ENCODE measurements at regions not wholly inside any gene's neighbourhood (a gene's known extent, or its start where the extent isn't known, plus 50 kb on each side); places are given as distances from the start of the nearest gene placed in this dataset.
"Not testable (repeated sequence)": the region's sequence is repeated elsewhere in the genome, so short reads cannot be mapped to it uniquely, and the experiment has no call there.

- Histone ChIP-seq H3K27ac (no peak overlapping the region), H3K9me3 (replicated peaks) (no peaks in the 10 kb centered on the region), H3K27me3 (replicated peaks) (no peaks in the 10 kb centered on the region), H3K4me3 (no peak overlapping the region), H3K4me1 (replicated peaks) (no peaks in the 10 kb centered on the region), H3K36me3 (no peaks in the 10 kb centered on the region)
- DNase-seq (ENCODE audit: low read depth in 1 of 2, low spot score in 2 of 2), result no peak
Measured at GRCh38 chr1:166283600-166283999, 116.8 kb upstream of the FAM78B start.

- DNase-seq (ENCODE audit: low read depth in 1 of 2, low spot score in 2 of 2), result no peak
- Histone ChIP-seq H3K36me3 (no peaks in the 10 kb centered on the region), H3K27me3 (replicated peaks) (no peaks in the 10 kb centered on the region), H3K4me1 (replicated peaks) (no peaks in the 10 kb centered on the region), H3K4me3 (no peak overlapping the region), H3K9me3 (replicated peaks) (no peaks in the 10 kb centered on the region), H3K27ac (no peak overlapping the region)
Measured at GRCh38 chr1:166289309-166290050, 122.7 kb upstream of the FAM78B start.

DNA sequence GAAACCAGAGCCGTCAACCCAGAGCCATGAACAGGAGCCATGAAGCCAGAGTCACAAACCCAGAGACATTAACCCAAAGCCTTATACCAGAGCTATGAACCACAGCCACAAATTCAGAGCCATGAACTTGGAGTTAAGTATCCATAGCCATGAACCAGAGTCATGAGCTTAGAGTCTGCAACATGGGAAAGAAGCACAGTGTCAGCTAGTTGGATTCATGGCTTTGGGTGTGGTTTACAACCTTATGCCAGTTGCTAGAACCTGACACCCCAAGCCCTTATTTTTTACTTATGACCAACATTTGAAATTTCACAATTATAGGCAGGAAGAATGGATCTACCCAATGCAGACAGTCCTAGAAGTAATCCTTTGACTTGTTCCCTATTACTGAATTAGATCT, 128.9 kb upstream of the FAM78B start:
- H3K27ac ChIP-seq, result no peak overlapping the region
- no peaks in the 10 kb centered on the region for H3K9me3 ChIP-seq (replicated peaks)
- DNase-seq (ENCODE audit: low read depth in 1 of 2, low spot score in 2 of 2), result no peak
- H3K27me3 ChIP-seq (replicated peaks), result no peaks in the 10 kb centered on the region
- H3K36me3 ChIP-seq, result no peaks in the 10 kb centered on the region
- H3K4me1 ChIP-seq (replicated peaks), result no peaks in the 10 kb centered on the region
- H3K4me3 ChIP-seq, result no peak overlapping the region

- no peaks in the 10 kb centered on the region for H3K9me3 ChIP-seq (replicated peaks)
- H3K27ac ChIP-seq, result no peak overlapping the region
- no peaks in the 10 kb centered on the region for H3K27me3 ChIP-seq (replicated peaks)
- no peak for DNase-seq (ENCODE audit: low read depth in 1 of 2, low spot score in 2 of 2)
- H3K4me3 ChIP-seq, result no peak overlapping the region
- H3K4me1 ChIP-seq (replicated peaks), result no peaks in the 10 kb centered on the region
- H3K36me3 ChIP-seq, result no peaks in the 10 kb centered on the region
Measured at GRCh38 chr1:166297993-166298392, 131.2 kb upstream of the FAM78B start.

DNA sequence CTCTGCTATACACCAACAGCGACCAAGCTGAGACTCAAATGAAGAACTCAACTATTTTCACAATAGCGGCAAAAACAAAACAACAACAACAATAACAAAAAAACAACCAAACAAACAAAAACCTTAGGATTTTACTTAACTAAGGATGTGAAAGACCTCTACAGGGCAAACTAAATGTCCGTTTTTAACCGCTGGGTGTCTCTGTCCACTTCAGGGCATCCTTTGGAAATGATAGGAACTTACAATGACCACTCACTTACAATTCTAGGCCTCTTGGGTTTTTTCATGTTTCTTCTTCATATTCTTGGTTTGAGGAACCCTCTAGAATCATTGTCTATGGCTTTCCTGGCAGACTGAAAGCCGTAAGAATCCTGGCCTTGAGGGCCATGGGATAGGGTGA, 134.0 kb upstream of the FAM78B start:
- no peaks in the 10 kb centered on the region for H3K27me3 ChIP-seq (replicated peaks)
- H3K9me3 ChIP-seq (replicated peaks), result no peaks in the 10 kb centered on the region
- no peaks in the 10 kb centered on the region for H3K4me1 ChIP-seq (replicated peaks)
- H3K36me3 ChIP-seq, result no peaks in the 10 kb centered on the region
- no peak overlapping the region for H3K27ac ChIP-seq
- DNase-seq (ENCODE audit: low read depth in 1 of 2, low spot score in 2 of 2), result no peak
- H3K4me3 ChIP-seq, result no peak overlapping the region

GRCh38 chr1:166302989-166303758, 136.4 kb upstream of the FAM78B start:
- Histone ChIP-seq H3K27ac (no peak overlapping the region), H3K4me3 (no peak overlapping the region), H3K9me3 (replicated peaks) (no peaks in the 10 kb centered on the region), H3K27me3 (replicated peaks) (no peaks in the 10 kb centered on the region), H3K4me1 (replicated peaks) (no peaks in the 10 kb centered on the region), H3K36me3 (no peaks in the 10 kb centered on the region)
- DNase-seq (ENCODE audit: low read depth in 1 of 2, low spot score in 2 of 2), result no peak

DNA sequence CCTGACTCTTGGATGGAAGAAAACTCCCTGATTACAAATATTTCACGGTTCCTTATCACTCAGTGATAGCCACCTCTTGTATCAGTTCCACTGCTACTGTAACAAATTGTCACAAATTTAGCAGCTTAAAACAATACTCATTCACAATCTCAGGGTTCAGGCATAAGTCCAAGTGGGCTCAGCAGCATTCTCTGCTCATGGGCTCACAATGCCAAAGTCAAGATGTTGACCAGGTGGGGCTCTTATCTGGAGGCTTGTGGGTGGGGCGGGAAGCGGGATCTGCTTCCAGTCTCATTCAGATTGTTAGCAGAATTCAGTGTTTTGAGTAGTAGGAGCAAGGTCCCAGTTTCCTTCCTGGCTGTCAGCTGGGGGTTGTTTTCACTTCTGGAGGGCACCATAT, 137.3 kb upstream of the FAM78B start:
- Histone ChIP-seq H3K4me1 (replicated peaks) (no peaks in the 10 kb centered on the region), H3K4me3 (no peak overlapping the region), H3K9me3 (replicated peaks) (no peaks in the 10 kb centered on the region; the same call in 1 of the 2 replicates), H3K27ac (no peak overlapping the region), H3K27me3 (replicated peaks) (no peaks in the 10 kb centered on the region), H3K36me3 (no peaks in the 10 kb centered on the region)
- DNase-seq (ENCODE audit: low read depth in 1 of 2, low spot score in 2 of 2), result no peak

DNA sequence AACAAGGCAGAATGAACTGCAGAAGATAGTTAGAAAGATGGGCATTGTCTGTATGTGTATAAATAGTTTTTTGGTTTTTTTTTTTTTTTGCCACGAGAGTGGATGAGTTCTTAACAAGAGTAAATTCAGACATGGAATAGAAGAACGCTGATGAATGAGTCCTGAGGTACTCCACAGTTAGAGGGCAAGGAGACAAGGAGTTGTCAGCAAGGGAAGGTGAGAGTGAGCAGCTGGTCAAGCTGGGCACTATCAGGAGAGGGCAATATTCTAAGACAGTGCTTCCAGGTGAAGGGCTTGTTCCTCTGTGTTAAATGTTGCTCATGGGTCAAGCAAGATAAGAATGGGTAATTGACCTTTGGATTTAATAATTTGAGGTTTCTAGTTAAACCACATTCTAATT, 138.6 kb upstream of the FAM78B start:
- Histone ChIP-seq H3K27me3 (replicated peaks) (no peaks in the 10 kb centered on the region), H3K4me1 (replicated peaks) (no peaks in the 10 kb centered on the region), H3K27ac (no peak overlapping the region), H3K36me3 (no peaks in the 10 kb centered on the region), H3K4me3 (no peak overlapping the region), H3K9me3 (replicated peaks) (no peaks in the 10 kb centered on the region; the same call in 1 of the 2 replicates)
- no peak for DNase-seq (ENCODE audit: low read depth in 1 of 2, low spot score in 2 of 2)

DNA sequence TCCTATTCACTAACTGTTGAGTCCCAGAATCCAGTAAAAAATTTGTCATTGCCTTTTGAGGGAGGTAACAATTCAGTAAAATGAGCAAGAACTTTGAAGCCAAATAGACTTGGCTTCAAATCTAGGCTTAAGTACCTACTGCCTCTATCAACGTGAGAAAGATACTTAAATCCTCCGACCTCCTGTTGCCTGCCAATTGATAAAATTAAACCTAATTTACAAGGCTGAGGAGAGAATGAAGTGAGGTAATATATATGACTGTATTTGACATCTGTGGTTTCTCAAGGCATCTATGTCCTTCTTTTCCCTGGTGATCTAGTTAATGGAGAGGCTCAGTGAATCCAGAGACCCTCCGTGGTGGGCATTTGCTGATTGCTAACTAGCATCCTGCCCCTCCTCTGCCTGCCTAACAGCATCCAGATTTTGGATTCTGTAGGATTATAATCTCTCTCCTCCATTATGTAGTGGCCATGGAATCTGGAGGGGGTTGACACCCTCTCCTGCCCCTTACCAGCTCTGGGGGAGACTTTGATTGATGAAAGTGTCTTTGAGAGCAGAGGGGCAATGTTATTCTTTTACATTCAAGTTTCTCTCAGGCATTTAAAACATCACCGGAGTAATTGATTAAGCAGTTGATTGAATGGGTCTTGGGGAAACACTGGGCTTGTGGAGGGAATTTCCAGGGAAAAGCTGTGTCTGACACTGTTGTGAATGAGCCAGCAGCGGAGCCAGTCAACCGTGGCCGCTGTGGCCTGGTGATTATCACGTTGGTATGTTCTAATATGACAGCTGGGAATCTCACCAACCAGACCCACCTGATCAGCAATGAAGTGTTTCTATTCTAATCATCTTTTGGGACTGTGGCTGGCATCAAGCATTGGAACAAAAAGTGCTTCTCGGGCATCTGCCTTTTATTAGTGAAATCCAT, 140.7 kb upstream of the FAM78B start:
- Histone ChIP-seq H3K36me3 (no peaks in the 10 kb centered on the region), H3K4me3 (no peak overlapping the region), H3K27ac (no peak overlapping the region), H3K4me1 (replicated peaks) (no peaks in the 10 kb centered on the region), H3K9me3 (replicated peaks) (no peaks in the 10 kb centered on the region; the same call in 1 of the 2 replicates), H3K27me3 (replicated peaks) (no peaks in the 10 kb centered on the region)
- no peak for DNase-seq (ENCODE audit: low read depth in 1 of 2, low spot score in 2 of 2)

- H3K36me3 ChIP-seq; H3K4me3 ChIP-seq; H3K9me3 ChIP-seq (replicated peaks); H3K27me3 ChIP-seq (replicated peaks); DNase-seq (ENCODE audit: low read depth in 1 of 2, low spot score in 2 of 2); H3K4me1 ChIP-seq (replicated peaks); H3K27ac ChIP-seq: not testable (repeated sequence)
Measured at GRCh38 chr1:166316306-166316705, 149.5 kb upstream of the FAM78B start.

DNA sequence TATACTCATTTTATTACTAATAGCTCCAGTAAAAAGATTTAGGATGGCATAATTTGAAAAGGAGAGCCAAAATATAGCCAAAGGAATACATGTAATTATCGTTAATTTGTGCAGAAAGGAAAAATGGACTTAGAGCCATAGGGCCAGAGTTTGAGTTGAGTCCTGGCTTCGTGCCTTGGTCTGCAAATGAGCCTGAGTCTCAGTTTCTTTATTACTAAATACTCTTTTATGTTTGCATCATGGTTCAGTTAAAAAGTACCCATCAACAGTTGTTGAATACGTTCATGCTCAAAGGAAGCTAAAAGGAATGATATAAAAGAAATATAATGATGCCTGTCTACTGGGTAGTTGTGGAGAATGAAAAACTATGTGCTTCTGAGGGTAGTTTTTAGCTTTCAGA, 155.7 kb upstream of the FAM78B start:
- H3K36me3 ChIP-seq, result no peaks in the 10 kb centered on the region
- no peak for DNase-seq (ENCODE audit: low read depth in 1 of 2, low spot score in 2 of 2)
- no peaks in the 10 kb centered on the region for H3K4me1 ChIP-seq (replicated peaks)
- peaks cover 5% of the 10 kb centered on the region; the same call in 1 of the 2 replicates for H3K27me3 ChIP-seq (replicated peaks)
- H3K9me3 ChIP-seq (replicated peaks), result no peaks in the 10 kb centered on the region
- no peak overlapping the region for H3K27ac ChIP-seq
- H3K4me3 ChIP-seq, result no peak overlapping the region

DNA sequence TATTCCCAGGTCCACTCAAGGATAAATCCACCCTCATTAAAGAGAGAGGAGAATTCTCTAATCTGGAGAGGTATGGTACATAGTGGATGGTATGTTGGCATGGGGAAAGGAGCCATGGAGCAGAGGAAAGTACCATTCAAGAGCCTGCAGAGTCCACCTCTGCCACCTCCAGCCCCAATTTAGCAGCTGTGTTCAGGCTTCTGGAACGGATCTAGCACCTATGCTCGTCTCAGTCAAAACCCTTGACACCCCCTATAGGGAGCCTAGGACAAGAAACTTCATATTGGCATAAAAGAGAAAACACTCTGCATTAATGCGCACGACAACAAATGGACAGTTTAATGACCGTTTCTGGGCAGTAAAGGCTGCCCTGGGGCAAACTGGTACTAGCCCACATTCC, 161.1 kb upstream of the FAM78B start:
- H3K27ac ChIP-seq, result no peak overlapping the region
- H3K27me3 ChIP-seq (replicated peaks), result peaks cover 5% of the 10 kb centered on the region; the same call in 1 of the 2 replicates
- no peaks in the 10 kb centered on the region for H3K36me3 ChIP-seq
- no peaks in the 10 kb centered on the region for H3K4me1 ChIP-seq (replicated peaks)
- H3K9me3 ChIP-seq (replicated peaks), result no peaks in the 10 kb centered on the region
- no peak overlapping the region for H3K4me3 ChIP-seq
- no peak for DNase-seq (ENCODE audit: low read depth in 1 of 2, low spot score in 2 of 2)

GRCh38 chr1:166328956-166329355, 162.2 kb upstream of the FAM78B start:
- H3K9me3 ChIP-seq (replicated peaks), result no peaks in the 10 kb centered on the region

More at GRCh38 chr1:166328956-166329355, 162.2 kb upstream of the FAM78B start:
- Histone ChIP-seq H3K27me3 (replicated peaks) (peaks cover 5% of the 10 kb centered on the region; the same call in 1 of the 2 replicates), H3K27ac (no peak overlapping the region), H3K4me3 (no peak overlapping the region), H3K4me1 (replicated peaks) (no peaks in the 10 kb centered on the region), H3K36me3 (no peaks in the 10 kb centered on the region)
- no peak for DNase-seq (ENCODE audit: low read depth in 1 of 2, low spot score in 2 of 2)

Measured in SJSA1 (cell line).